GM13976 (cell line): ENCODE measurements at regions not wholly inside any gene's neighbourhood (a gene's known extent, or its start where the extent isn't known, plus 50 kb on each side); places are given as distances from the start of the nearest gene placed in this dataset.

Source experiments
- DNase-seq: peaks from one replicate; pipeline ENCODE4 v3.0.0; 2012; ENCODE audit warnings: low spot score
- CTCF ChIP-seq: IDR thresholded peaks from 2 replicates; pipeline ENCODE4 v1.5.1; 2012; ENCODE audit warnings: borderline replicate concordance, mild to moderate bottlenecking; ENCODE audit not compliant: insufficient read depth; ENCODE audit errors: extremely low read depth, missing control alignments, control extremely low read depth
- in situ Hi-C: fragments of 300-500 bp; cut with MboI; formaldehyde crosslinking; loops from one replicate; pipeline ENCODE4 v1.12.0; 2022; ENCODE audit warnings: low sequenced_read_pairs, mixed read lengths, inconsistent platforms; ENCODE audit not compliant: unreplicated experiment

GRCh38 chr2:176854878-176855277 lies 357.7 kb upstream of the HNRNPA3 start:
- in situ Hi-C loops = no loop called here
- no peak for DNase-seq
- no peak for TF ChIP-seq CTCF

GRCh38 chr2:176856683-176857082 lies 355.9 kb upstream of the HNRNPA3 start:
- in situ Hi-C loops = no loop called here
- no peak for TF ChIP-seq CTCF
- no peak for DNase-seq

- no peak for DNase-seq
- no peak for TF ChIP-seq CTCF
- in situ Hi-C loops = no loop called here
Observed at GRCh38 chr2:176865336-176865735, 347.3 kb upstream of the HNRNPA3 start.

- no peak for DNase-seq
- in situ Hi-C loops = no loop called here
Observed at GRCh38 chr2:176872406-176872805, 340.2 kb upstream of the HNRNPA3 start.

GRCh38 chr2:176873403-176873802 lies 339.2 kb upstream of the HNRNPA3 start:
- in situ Hi-C loops = no loop called here
- no peak for DNase-seq
- no peak for TF ChIP-seq CTCF

More at GRCh38 chr2:176872406-176872805, 340.2 kb upstream of the HNRNPA3 start:
- TF ChIP-seq CTCF = no peak

- TF ChIP-seq CTCF = no peak
- in situ Hi-C loops = no loop called here
- no peak for DNase-seq
Observed at GRCh38 chr2:176876493-176877103, 336.0 kb upstream of the HNRNPA3 start.
